ENCODE measurements at regions not wholly inside any gene's neighbourhood (a gene's known extent, or its start where the extent isn't known, plus 50 kb on each side); places are given as distances from the start of the nearest gene placed in this dataset.

DNA sequence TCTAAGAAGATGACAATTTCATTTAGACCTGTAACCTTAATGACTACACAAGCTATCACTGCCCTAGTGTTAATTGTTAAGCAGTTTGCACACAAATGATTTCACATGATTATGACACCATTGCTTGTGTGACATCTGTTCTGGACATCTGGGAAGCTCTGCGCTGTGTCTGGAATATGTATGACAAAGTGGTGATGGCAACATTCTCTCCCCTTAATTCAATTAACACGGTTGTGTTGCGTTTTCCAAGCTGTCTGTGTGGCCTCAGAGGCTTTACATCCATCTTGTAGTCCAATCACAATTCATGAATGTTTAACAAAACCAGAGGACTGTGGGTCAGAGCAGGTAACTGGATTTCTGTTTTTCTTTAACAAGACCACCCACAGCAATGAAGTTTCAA is 204.4 kb downstream of the COG6 start:
- DNase-seq, result no peak

DNA sequence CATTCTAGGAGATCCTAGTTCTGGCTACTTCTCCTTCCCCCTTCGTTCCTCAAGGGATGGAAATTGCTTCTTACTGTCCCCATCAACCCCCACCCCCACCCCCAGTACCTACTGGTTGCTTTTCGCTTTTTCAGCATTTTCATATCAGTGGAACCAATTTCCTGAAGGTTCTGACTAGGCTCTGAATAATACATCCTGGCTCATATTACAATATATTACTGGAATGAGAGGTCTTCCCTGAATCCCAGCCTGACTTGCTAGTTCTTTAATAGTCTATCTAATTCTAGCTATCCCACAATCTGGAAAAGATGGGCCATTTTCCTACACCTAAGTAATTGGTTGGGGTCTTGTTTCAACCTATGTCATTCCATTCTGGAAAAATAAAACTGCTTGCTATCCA is 207.4 kb downstream of the COG6 start:
- DNase-seq, result no peak

GRCh38 chr13:39864221-39864620 is 208.8 kb downstream of the COG6 start:
- DNase-seq, result no peak

GRCh38 chr13:39866722-39867121 is 211.3 kb downstream of the COG6 start:
- DNase-seq, result no peak

DNA sequence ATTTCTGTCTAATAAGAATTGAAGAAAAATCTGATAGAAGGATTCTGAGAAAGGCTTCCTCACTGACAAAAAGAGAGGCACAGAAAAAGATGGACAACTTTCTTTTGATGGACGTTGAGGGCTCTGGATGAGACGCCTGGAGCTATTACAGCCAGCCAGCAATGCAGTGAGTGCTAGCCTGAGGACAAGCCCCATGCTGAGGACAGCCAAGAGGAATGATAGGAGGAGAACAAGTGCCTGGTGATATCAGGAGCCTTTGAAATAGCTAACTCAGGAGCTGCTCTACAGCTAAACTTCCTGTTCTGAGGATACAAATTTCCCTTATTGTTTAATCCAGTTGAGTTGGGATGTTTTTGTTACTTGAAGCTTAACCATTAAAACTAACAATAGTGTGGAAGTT is 212.3 kb downstream of the COG6 start:
- DNase-seq, result no peak

GRCh38 chr13:39870197-39870747 is 214.8 kb downstream of the COG6 start:
- DNase-seq, result no peak

- DNase-seq, result no peak
These were observed 219.0 kb downstream of the COG6 start for GRCh38 chr13:39874331-39875053.

- DNase-seq, result no peak
These were observed 219.9 kb downstream of the COG6 start for GRCh38 chr13:39875111-39875987.

GRCh38 chr13:39876258-39876657 is 220.8 kb downstream of the COG6 start:
- DNase-seq, result no peak

- DNase-seq, result no peak
These were observed 221.7 kb downstream of the COG6 start for GRCh38 chr13:39877134-39877533.

DNA sequence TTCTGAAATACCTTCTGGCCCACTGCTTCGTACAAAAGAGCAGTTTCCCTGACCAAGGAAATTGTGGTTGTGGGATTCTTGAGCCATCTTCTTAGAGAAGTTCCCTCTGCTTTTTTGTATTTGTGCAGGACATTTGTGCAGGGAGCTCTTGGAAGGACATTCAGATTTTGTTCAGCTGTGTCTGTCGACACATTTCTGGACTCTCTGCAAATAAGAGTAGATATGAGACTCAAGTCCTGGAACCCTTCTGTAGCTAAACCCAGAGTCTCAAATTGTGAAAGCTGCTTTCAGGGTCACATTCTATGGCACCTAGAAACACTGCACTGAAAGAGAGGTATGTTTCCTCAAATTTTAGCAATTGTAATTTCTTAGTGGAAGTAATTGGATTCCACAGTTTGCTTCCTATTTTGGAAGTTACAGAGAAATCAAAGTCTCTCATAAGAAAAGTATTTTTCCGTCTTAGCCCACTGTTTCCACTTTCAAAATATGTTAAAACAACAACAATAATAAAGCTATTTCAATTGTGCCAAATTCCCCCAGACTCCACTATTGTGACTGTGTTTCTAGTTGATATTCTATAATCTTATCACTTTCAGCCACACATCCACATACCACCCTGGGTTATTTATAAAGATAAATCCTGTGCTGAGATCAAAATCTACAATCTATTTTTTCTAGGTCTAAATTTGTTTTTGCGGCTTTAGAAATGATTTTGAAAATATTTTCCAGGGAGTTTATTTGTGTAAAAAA is 224.0 kb downstream of the COG6 start:
- no peak for DNase-seq

- DNase-seq, result no peak
These were observed 225.9 kb downstream of the COG6 start for GRCh38 chr13:39881383-39881782.

- DNase-seq, result no peak
These were observed 226.4 kb downstream of the COG6 start for GRCh38 chr13:39881887-39882286.

DNA sequence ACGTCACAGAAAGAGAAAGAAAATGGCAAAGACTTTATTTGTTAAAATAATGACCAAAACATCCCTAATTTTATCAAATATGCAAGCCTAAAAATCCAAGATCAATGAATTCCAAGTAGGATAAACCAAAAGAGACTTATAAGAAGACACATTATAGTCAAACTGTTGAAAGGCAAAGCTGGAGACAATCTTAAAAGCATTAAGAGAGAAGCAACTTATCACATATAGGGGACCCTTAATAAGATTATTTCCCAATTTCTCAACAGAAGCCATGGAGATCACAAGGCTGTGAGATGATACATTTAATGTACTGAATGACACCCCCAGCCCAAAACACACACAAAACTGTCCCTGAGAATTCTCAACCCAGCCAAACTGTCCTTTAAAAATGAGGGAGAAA is 228.7 kb downstream of the COG6 start:
- no peak for DNase-seq

GRCh38 chr13:39886336-39886735 is 230.9 kb downstream of the COG6 start:
- DNase-seq, result no peak

GRCh38 chr13:39887387-39887786 is 231.9 kb downstream of the COG6 start:
- DNase-seq, result no peak

DNA sequence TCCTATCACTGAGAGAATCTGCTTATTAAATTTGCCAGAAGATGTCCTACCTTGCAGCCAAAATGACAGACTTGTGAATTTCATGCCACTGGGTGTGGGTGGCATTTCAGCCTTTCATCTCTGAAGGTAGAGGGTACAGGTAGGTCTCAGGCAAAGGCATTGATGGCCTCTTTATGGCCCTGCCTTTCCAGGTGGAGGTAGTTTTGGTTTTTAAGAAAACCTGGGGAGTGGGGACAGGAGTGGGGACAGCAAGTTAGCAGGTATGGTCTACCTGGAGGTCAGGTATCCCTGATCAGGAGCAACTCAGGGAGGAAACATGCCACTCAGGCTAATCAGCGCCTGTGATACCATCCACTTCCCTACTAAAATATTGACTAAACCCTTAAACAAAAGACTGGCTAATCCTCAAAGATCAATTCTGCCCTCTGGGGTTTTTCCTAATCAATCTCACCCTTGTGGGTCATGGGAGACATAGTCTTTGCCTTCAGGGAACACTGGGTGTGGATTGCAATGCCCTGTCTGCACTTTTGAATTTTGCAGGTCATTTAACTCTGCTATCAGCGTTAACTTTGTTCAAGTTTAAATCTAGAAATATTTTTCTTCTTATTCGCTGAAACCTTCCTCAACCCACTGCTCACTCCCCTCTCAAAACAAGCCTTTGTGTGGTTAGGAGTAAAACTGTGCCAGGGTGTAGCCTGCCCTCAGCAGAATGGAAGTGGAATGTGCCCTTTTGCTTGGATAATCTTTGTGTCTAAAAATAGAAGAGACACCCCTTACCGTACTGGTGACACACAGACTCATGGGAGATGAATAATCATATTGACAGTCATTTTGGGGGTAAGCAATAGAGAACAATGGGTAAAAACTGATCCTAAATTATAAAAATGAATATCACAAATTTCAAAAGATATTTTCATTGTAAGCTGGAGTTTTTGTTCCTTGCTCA is 233.7 kb downstream of the COG6 start:
- no peak for DNase-seq

GRCh38 chr13:39890537-39890936 is 235.1 kb downstream of the COG6 start:
- no peak for DNase-seq

- DNase-seq, result no peak
These were observed 237.5 kb downstream of the COG6 start for GRCh38 chr13:39892721-39893685.

GRCh38 chr13:39893808-39894207 is 238.3 kb downstream of the COG6 start:
- DNase-seq, result no peak

DNA sequence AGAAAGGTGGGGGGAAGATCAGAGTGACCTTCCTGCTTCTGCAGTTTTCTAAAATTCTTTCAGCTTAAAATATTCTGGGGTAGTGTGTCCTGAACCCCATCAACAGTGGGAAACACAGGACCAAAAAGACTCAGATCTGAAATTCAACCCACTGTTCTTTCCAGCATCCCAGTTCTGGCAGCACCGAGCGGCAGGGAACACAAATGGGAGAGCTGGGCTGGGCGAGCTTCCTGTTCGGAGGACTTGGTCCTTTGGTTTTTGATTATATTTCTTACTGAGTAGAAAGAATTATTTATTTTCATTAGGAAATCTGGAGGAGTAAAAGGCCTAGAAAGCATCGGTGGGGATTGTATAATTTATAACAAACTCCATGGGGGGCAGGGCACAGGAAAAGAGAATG is 239.1 kb downstream of the COG6 start:
- DNase-seq, result no peak

Measured in NCI-H187 treated with DMSO at 0.1 percent for 48 hours (cell line).